Small intestine (tissue), 7 donors: ENCODE measurements at regions not wholly inside any gene's neighbourhood (a gene's known extent, or its start where the extent isn't known, plus 50 kb on each side); places are given as distances from the start of the nearest gene placed in this dataset.

ENCODE experiments used
- DNase-seq, 2 donors: peaks; one replicate each; pipeline versions ENCODE4 v3.0.0 to v3.0.0-alpha.2; 2013
- FAIRE-seq: peaks from 2 replicates; lab custom pipeline; 2012; peaks lifted over from hg19 to GRCh38; lab: Jason Lieb, UNC
- H3K27ac ChIP-seq, 3 donors: one replicate each; pipeline ENCODE4 v1.5.1; 2013; ENCODE audit warnings: low read length in 2 of 3, mild to moderate bottlenecking in 2 of 3, control low read depth in 1 of 3, inconsistent platforms in 1 of 3, low read depth in 1 of 3, moderate library complexity in 1 of 3
- H3K27me3 ChIP-seq, 3 donors: one replicate each; pipeline ENCODE4 v1.6.1; 2013; ENCODE audit warnings: low read length in 3 of 3, inconsistent platforms in 1 of 3; ENCODE audit not compliant: control insufficient read depth in 3 of 3, insufficient read depth in 3 of 3
- H3K36me3 ChIP-seq, 3 donors: one replicate each; pipeline ENCODE4 v1.6.1; 2013; ENCODE audit warnings: low read length in 3 of 3, inconsistent platforms in 1 of 3, low read depth in 1 of 3, mild to moderate bottlenecking in 1 of 3, moderate library complexity in 1 of 3; ENCODE audit not compliant: control insufficient read depth in 3 of 3, insufficient read depth in 2 of 3
- H3K4me1 ChIP-seq, 3 donors: one replicate each; pipeline ENCODE4 v1.6.1; 2013; ENCODE audit warnings: low read length in 2 of 3, inconsistent platforms in 1 of 3, low read depth in 1 of 3, mild to moderate bottlenecking in 1 of 3, moderate library complexity in 1 of 3; ENCODE audit not compliant: control insufficient read depth in 3 of 3, insufficient read depth in 2 of 3
- H3K4me3 ChIP-seq, 3 donors: one replicate each; pipeline ENCODE4 v1.5.1; 2013; ENCODE audit warnings: low read length in 3 of 3, control low read depth in 1 of 3, inconsistent platforms in 1 of 3, low read depth in 1 of 3, mild to moderate bottlenecking in 1 of 3, moderate library complexity in 1 of 3
- H3K9me3 ChIP-seq, 2 donors: one replicate each; pipeline ENCODE4 v1.6.1; 2013; ENCODE audit warnings: low read depth in 1 of 2, low read length in 1 of 2; ENCODE audit not compliant: control insufficient read depth in 2 of 2, insufficient read depth in 1 of 2
- WGBS, 3 donors: extraction: QIAGEN DNeasy Blood & Tissue Kit; methylation state at CpG; one replicate each; pipeline ENCODE4 v1.1.7; 2013; 5-methylcytosine and 5-hydroxymethylcytosine counted together
- donor health status: healthy with polysubstance abuse.
- donor health status: control.
- donor health status: control.
- donor health status: Bipolar disorder and iron deficiency.
- donor health status: healthy.

GRCh38 chr11:116543099-116543498 is 229.7 kb downstream of the BUD13 start:
- 42 to 52% (median 52%) methylated on average over 4 of the region's 4 CpGs for WGBS, 3 donors
- no peak for FAIRE-seq

GRCh38 chr11:116542406-116542805 is 230.4 kb downstream of the BUD13 start:
- Histone ChIP-seq H3K4me1 (no peaks in the 10 kb centered on the region), H3K36me3 (no peaks in the 10 kb centered on the region), H3K4me3 (no peak overlapping the region), H3K27ac (no peak overlapping the region), H3K9me3 (peaks cover 0 to 5% of the 10 kb centered on the region in 2 donors), H3K27me3 (peaks cover 0 to 4% (median 3%) of the 10 kb centered on the region in 3 donors)
- 91 to 95% (median 91%) methylated on average over 6 of the region's 6 CpGs for WGBS, 3 donors
- DNase-seq (no peak), FAIRE-seq (no peak)

More at GRCh38 chr11:116543099-116543498, 229.7 kb downstream of the BUD13 start:
- H3K4me1 ChIP-seq: no peaks in the 10 kb centered on the region
- peaks cover 0 to 5% of the 10 kb centered on the region in 2 donors for H3K9me3 ChIP-seq
- no peak for DNase-seq
- H3K27me3 ChIP-seq: peaks cover 0 to 4% (median 3%) of the 10 kb centered on the region in 3 donors
- H3K27ac ChIP-seq: no peak overlapping the region
- H3K4me3 ChIP-seq: no peak overlapping the region
- no peaks in the 10 kb centered on the region for H3K36me3 ChIP-seq

GRCh38 chr11:116541460-116541859 is 231.3 kb downstream of the BUD13 start:
- no peak for FAIRE-seq
- DNase-seq: no peak
- WGBS, 3 donors: 85 to 97% (median 93%) methylated on average over 1 of the region's 1 CpG

GRCh38 chr11:116540645-116541304 is 232.0 kb downstream of the BUD13 start:
- Histone ChIP-seq H3K27ac (no peak overlapping the region), H3K9me3 (peaks cover 0 to 5% of the 10 kb centered on the region in 2 donors), H3K36me3 (no peaks in the 10 kb centered on the region), H3K27me3 (peaks cover 0 to 10% (median 3%) of the 10 kb centered on the region in 3 donors), H3K4me1 (no peaks in the 10 kb centered on the region), H3K4me3 (no peak overlapping the region)
- 64 to 68% (median 64%) methylated on average over 4 of the region's 4 CpGs for WGBS, 3 donors
- DNase-seq: no peak
- FAIRE-seq: no peak

More at GRCh38 chr11:116541460-116541859, 231.3 kb downstream of the BUD13 start:
- Histone ChIP-seq H3K4me3 (no peak overlapping the region), H3K27ac (no peak overlapping the region), H3K9me3 (peaks cover 0 to 5% of the 10 kb centered on the region in 2 donors), H3K27me3 (peaks cover 0 to 6% (median 3%) of the 10 kb centered on the region in 3 donors), H3K4me1 (no peaks in the 10 kb centered on the region), H3K36me3 (no peaks in the 10 kb centered on the region)

- Histone ChIP-seq H3K27ac (no peak overlapping the region), H3K36me3 (no peaks in the 10 kb centered on the region), H3K9me3 (peaks cover 0 to 5% of the 10 kb centered on the region in 2 donors), H3K27me3 (peaks cover 0 to 13% (median 4%) of the 10 kb centered on the region in 3 donors), H3K4me3 (no peak overlapping the region), H3K4me1 (no peaks in the 10 kb centered on the region)
- 53 to 75% (median 54%) methylated on average over 2 of the region's 2 CpGs for WGBS, 3 donors
- no peak for FAIRE-seq
- no peak for DNase-seq
Measured at GRCh38 chr11:116539836-116540418, 232.9 kb downstream of the BUD13 start.

- H3K4me3 ChIP-seq: no peak overlapping the region
- peaks cover 0 to 5% of the 10 kb centered on the region in 2 donors for H3K9me3 ChIP-seq
- no peaks in the 10 kb centered on the region for H3K4me1 ChIP-seq
- H3K27ac ChIP-seq: no peak overlapping the region
- no peaks in the 10 kb centered on the region for H3K36me3 ChIP-seq
- WGBS, 3 donors: 70 to 84% (median 76%) methylated on average over 4 of the region's 4 CpGs
- H3K27me3 ChIP-seq: peaks cover 0 to 17% (median 4%) of the 10 kb centered on the region in 3 donors
- FAIRE-seq (no peak), DNase-seq (no peak)
Measured at GRCh38 chr11:116539211-116539610, 233.6 kb downstream of the BUD13 start.

GRCh38 chr11:116538677-116539076 is 234.1 kb downstream of the BUD13 start:
- 75 to 84% (median 80%) methylated on average over 3 of the region's 3 CpGs for WGBS, 3 donors
- DNase-seq (no peak), FAIRE-seq (no peak)
- H3K36me3 ChIP-seq: no peaks in the 10 kb centered on the region
- peaks cover 0 to 5% of the 10 kb centered on the region in 2 donors for H3K9me3 ChIP-seq
- H3K4me1 ChIP-seq: no peaks in the 10 kb centered on the region
- peaks cover 0 to 22% (median 4%) of the 10 kb centered on the region in 3 donors for H3K27me3 ChIP-seq
- H3K27ac ChIP-seq: no peak overlapping the region
- no peak overlapping the region for H3K4me3 ChIP-seq

GRCh38 chr11:116537709-116538108 is 235.1 kb downstream of the BUD13 start:
- no peak overlapping the region for H3K4me3 ChIP-seq
- peaks cover 0 to 5% of the 10 kb centered on the region in 2 donors for H3K9me3 ChIP-seq
- no peak for FAIRE-seq
- H3K36me3 ChIP-seq: no peaks in the 10 kb centered on the region
- H3K27ac ChIP-seq: no peak overlapping the region
- DNase-seq: no peak
- no peaks in the 10 kb centered on the region for H3K4me1 ChIP-seq
- peaks cover 0 to 28% (median 7%) of the 10 kb centered on the region in 3 donors for H3K27me3 ChIP-seq
- WGBS, 3 donors: 78 to 82% (median 81%) methylated on average over 11 of the region's 11 CpGs
